GM19324 (cell line): ENCODE measurements at regions not wholly inside any gene's neighbourhood (a gene's known extent, or its start where the extent isn't known, plus 50 kb on each side); places are given as distances from the start of the nearest gene placed in this dataset.

ENCODE experiments used
- ATAC-seq: cut with Tn5 transposase; IDR thresholded peaks from one replicate; pipeline ENCODE4 v1.9.1; 2021; ENCODE audit warnings: mild to moderate bottlenecking, moderate library complexity; ENCODE audit not compliant: unreplicated experiment, low FRiP score

DNA sequence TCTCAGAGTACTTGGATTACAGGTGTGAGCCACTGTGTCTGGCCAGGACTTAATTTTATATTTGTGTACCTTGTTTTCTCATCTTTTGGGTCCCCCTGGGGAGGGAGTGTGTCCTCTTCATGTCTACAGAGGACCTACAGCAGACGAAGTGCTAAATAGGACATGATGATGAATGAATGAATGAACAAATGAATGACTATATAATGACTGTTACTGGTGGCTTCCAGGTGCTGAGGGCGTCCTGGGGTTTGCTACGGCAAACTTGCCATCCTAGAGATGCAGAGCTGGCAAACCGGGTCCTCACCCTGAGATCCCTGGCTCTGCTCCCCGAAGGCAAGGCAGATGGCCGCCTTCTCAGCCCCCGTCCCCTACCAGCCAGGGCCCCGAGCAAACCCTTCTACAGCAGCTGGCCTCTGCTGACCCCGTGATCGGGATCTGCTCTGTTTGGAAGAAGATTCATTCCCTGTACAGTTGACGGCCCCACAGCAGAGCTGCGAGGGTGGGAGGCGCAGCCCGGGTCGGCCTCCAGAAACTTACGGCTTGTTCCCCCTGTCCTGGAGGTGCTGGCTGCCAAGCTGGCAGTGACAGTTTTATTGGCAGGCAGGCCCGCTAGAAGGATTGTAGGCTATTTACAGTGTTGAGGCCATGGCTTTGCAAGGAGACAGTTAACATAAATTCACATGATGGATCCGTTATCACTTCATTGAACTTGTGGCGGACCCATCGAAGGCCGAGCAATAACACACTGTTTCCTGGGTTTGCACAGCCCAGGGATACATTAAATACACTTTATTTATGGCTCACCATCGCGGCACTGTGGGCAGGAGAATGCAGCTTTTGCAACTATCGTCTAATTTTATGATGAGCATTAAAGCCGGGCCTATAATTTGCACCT, 197.7 kb upstream of the GSE1 start:
- no peak for ATAC-seq

DNA sequence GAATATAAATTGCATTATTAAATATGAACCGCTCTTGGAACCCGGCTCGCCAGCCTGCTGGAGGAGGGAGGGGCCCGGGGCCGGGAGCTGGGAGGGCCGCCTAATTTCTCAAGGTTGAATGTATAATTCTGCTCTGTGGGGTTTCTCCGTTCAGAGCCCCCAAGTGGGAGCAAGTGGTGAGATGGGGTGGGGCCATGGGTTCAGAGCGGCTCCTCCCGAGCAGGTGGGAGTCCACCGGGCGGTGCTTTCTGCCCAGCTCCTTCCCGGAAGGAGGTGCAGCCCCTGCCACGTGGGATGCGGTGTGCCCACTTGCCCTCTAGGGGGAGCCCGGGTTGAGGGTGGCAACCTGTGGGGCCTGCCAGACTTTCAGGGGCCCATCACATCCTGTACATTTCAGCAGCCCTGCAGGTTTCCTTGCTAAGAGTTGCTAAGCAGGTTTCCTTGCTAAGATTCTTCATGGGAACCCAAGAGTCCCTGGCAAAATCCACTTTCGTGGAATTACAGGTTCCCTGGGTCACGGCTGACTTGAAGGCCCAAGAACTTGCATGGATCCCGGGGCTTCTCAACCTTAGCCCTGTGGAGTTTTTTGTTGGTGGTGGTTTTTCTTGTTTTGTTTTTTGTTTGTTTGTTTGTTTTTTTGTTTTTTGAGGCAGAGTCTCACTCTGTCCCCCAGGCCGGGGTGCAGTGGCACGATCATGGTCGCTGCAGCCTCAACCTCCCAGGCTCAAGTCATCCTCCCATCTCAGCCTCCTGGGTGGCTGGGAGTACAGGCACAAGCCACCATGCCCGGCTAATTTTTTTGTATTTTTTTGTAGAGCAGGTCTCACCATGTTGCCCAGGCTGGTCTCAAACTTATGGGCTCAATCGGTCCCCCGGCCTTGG, 196.7 kb upstream of the GSE1 start:
- ATAC-seq: no peak

DNA sequence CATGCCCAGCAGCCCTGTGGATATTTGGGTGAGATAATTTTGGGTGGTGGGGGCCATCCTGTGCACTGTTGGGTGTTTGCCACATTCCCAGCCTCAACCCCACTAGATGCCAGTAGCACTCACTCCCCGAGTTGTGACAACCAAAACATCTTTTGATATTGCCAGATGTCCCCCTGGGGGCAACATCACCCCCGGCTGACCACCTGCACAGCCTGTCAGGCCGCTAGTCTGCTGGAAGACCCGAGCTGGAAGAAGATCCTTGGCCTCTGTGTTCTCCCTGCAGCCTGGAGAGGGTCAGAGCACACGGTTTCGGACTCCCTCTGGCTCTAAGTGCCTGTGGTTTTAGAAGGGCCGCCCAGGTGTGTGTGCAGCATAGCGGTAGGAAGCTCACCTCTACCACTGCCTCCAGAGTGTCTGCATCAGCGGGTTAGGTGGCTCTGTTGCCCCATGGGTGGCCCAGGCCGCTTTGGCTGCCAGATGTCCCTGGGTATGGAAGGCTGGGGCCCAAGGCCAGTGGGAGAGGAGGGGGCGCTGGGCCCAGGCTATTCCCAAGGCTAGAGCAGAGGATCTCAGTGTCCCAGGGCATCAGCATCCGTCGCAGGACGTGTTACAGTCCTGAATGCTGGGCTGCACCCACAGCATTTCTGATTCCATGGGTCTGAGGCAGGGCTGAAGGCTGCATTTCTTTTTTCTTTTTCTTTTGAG, 195.8 kb upstream of the GSE1 start:
- ATAC-seq: no peak

DNA sequence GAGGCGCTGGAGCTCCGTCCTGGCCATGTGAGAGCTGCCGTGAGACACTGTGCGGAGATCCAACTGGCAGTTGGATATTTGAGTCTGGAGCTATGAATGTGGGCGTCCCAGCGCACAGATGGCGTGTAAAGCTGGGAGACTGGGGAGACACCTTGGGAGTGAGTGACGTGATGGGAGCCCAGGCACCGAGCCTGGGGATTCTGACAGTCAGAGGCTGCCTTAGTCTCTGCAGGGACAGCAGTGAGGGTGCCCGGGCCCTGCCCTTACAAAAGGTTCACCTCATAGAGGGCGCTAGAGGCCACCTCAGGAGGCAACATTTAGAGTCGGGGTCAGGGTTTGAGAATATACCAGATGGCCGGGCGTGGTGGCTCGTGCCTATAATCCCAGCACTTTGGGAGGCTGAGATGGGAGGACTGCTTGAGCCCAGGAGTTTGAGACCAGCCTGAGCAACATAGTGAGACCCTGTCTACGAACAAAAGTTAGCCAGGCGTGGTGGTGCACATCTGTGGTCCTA, 194.1 kb upstream of the GSE1 start:
- ATAC-seq: no peak

DNA sequence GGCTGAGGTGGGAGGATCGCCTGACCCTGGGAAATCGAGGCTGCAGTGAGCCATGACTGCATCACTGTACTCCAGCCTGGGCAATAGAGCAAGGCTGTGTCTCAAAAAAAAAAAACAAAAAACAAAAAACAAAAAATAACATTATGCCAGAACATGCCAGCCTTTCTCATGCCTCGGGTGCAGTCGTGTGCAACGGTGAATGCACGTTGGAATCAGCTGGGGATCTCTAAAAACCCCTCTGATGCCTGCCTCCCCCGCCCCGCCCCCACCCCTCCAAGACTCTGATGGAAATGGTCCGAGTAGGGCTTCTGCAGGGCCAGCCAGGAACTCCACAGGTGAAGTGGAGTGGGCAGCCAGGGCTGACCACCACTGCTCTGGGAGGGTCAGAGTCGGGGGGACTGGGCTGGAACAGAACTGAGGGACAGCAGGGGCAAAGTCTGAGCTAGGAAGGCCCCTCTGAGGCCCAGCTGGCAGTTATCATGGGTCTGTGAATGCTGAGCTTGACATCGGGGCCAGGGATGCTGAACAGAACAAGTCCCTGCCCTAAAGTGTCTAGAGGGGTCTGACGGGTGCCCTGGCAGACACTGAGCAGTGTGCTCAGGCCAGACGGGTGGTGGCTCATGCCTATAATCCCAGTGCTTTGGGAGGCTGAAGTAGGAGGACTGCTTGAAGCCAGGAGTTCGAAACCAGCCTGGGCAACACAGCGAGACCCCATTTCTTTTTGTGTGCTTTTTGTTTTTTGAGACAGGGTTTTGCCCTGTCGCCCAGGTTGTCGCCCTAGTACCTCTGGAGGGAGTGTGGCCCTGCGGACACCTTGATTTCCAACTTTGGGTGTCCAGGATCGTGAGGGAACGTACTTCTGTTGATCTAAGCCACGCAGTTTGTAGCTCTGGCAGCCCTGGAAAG, 193.4 kb upstream of the GSE1 start:
- ATAC-seq: no peak

DNA sequence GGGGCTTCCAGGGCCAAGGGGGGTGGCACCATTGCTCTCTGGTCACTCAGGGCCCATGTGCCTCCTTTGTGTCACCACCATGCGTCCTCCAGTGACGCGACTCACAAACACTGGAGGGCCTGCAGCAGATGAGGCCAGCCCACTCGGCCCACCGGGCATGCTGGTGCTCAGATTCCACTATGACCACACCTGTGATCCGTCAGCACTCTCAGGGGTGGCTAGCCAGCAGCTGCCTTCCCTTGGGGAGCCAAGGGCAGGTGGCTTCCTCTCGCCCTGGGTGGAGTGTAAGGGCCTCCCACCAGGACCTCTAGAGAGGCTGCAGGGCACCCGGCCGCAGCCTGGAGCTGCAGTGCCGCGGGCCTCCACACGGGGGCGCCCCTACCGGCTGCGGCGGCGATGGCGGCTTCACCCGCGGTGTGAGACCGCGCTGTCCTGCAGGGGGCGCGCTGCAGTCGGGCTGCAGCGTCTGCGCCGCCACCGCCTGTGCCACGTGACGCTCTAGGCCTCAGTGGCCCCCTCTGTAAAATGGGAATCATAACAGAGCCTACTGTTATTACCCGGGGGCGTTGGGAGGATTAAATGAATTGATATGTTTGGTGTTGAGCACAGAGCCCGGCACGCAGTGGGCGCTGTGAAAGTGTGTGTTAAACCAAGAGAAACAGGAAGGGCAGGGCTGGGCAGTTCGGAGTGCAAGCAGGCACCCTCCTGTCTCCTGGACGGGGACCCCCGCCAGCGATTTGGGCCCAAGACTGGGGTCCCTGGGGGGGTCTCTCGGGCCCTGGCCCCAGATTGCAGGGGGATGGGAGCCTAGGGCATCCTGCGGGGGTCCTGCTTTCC, 192.4 kb upstream of the GSE1 start:
- no peak for ATAC-seq

DNA sequence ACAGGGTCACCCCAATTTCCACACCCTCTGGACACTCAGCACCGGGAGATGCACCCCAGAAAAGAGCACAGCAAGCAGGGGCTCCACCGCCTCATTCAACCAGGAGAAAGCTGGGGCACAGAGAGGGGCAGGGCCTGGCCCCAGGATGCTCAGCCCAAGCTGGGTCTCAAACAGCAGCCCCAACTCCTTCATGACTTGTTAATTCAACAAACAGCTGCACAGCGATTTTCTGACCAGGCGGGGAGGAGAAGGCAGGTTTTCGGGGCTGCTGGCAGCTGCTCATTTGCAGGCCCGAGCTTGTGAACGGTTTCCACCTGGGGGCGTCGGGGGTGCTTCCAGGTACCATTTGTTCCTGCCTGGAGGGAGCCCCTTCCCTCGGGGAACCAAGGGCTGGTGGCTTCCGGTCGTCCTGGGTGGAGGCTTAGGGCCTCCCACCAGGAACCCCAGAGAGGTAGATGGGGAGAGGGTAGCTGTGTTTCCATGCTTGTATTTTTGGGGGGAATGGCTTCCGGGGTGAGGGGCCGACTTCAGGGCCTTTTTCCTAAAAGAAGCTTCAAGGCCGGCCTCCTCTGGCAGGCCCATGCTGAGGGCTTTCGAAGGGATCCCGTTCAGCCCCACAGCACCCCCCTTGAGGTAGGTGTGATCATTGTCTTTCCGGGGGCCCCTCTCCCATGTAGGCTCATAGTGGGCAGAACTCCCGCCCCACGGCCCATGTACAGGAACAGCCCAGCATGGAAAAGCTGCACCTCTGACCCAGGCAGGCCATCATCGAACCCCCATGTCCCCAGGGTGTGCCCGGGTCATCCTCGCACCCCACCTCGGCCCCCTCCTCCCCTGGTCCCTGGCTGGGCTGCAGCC, 191.6 kb upstream of the GSE1 start:
- no peak for ATAC-seq

DNA sequence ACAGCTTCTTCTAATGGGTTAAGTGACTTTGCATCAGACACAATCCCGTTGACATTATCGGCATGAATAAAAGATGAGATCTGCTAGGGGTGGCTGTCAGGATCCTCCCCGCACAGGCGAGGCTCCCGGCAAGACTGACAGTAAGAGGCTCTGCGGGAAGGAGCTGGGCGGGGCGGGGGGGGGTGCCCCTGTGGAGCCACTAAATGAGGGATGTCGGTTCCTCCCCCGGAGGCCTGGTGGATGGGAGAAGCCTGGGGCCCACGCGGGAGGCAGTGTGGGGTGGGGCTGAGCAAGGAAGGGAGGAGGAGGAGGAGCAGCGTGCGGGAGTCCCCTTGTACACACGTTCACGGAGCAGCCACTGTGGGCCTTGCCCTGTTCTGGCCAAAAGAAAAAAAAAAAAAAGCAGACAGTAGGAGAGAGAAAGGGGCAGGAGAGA, 190.9 kb upstream of the GSE1 start:
- no peak for ATAC-seq

DNA sequence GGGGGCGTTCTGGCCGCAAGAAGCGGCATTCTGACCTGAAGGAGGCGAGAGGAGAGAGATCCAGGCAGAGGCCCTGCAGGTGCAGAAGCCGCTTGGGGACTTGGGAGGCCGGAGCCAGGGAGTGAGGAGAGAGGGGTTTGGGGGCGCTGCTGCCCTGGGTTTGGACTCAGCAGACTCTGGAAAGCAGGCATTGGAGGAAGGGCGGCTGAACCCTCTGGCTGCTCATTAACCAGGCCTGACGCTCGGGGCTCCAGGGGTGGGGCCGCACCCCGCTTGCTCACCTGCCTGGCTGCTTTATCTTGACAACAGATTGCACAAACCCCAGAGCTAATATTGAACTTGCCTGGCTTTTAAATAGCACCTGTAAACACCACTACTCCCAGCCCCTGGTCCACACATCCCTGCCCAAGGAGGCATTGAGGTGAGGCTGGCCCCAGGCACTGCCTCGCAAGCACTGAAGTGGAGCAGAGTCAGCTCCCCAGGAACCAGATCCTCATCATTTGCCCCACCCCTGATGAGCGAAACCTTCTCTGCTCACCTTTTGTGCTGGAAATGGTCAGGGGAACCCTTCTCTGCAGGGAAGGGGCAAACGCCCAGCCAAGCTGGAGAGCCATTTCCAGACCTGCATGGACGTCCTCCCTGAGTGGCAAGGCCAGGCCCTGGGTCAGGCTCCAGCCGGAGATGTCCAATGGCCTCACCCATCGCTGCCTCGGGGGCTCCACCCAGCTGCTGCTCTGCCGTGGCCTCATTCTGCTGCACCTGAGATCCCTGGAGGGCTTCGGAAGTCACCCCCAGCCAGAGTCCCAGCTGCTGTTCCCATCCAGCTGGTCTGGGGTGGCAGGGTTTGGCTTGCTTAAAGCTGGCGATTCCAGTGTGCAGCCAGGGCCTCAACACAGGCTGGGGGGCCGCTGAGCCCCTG, 190.2 kb upstream of the GSE1 start:
- no peak for ATAC-seq

DNA sequence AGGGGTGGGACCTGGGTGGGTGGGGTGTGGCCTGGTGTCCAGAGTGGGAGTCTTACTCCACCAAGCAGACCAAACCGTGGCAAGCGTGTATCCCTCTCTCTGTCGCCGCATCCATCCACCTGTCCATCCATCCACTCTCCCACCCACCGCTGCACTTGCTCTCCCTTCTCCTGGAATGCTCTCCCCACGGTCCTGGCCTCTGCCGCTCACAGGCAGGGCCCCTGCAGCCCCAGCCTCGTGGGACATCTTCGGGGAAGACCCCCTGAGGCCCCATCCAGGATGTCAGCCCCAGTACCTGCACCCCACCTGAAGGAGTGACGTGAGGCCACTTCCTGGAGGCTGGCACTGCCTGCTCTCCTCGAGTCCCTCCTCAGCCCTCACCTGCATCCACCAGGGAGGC, 189.5 kb upstream of the GSE1 start:
- no peak for ATAC-seq

DNA sequence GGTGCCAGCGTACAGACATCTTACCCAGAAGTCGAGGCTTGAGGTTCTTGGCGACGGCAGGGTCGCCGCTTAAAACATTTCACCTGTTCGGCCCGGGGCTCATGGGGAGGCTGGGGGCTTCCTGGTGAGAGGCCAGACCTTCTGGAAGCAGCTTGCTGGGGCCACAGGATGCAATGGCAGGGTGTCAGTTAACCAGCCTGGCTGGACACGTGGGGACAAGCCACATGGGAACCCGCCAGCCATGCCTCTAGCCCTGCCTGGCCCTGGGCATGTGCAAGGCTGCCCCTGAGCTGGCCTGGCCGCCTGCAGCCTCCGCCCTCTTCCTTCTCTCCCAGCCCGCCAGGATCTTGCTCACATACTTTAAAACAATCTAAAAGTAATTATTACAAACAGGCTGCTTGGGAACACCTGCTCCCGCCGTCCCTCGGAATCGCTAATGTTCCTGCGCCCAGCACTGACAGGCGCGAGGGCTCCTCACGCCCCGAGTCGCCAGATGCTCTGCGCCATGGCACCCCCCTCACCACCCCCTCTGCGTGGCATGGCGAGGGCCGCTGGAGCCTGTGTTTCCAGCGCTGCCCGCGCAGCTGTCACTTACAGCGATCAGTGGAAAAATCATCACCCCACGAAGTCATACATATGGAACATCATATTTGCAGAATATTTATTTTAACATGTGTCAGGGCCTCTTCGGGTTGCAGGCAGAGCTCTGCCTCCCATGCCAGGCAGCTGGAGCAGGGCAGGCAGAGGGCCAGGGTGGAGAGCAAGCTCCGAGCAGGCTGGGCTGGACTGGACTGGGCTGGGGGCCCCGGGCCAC, 188.7 kb upstream of the GSE1 start:
- ATAC-seq: no peak

DNA sequence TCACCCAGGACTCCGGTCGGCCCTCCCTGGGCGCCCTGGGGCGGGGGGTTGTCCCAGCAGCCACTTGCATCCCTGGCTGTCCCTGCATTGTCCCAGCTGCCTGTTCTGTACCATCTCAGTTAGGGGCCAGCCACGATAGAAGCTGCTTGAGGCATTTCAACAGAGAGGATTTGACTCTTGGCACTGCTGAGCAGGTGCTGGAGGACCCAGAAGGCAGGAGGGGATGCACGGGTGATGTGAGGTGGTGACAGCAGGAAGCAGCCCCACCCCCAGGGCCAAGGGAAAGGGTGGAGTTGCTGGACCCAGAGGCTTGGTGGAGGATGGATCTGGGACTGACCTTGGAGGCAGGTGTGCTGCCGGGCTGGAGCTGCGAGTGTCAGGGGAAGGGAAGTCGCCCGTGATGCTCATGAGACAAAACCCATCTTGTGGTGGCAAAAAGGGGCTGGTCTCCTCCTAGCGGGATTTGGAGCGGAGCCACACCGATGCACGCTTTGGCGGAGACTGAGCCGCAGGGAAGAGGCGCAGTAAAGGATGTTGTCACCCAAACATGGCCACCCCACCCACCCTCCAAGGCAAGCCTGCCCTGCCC, 188.0 kb upstream of the GSE1 start:
- ATAC-seq: no peak

DNA sequence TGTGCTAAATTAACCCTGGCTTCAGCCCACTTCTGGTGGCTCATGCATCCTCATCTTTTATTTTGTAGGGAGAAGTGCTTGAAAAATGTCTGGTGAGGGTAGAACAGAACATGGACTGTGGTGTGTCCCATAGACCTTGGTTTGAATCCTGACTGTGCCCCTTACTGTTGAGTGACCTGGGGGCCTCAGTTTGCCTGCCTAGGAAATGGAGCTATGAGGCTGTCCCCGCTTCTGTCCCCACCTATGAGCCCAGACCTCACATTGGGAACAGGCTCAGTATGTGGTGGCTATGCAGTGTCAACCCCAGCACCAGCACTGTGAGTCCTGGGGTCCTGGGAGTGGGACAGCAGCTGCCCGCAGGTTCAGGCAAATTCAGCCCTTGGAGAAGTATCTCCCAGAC, 186.3 kb upstream of the GSE1 start:
- ATAC-seq: no peak

DNA sequence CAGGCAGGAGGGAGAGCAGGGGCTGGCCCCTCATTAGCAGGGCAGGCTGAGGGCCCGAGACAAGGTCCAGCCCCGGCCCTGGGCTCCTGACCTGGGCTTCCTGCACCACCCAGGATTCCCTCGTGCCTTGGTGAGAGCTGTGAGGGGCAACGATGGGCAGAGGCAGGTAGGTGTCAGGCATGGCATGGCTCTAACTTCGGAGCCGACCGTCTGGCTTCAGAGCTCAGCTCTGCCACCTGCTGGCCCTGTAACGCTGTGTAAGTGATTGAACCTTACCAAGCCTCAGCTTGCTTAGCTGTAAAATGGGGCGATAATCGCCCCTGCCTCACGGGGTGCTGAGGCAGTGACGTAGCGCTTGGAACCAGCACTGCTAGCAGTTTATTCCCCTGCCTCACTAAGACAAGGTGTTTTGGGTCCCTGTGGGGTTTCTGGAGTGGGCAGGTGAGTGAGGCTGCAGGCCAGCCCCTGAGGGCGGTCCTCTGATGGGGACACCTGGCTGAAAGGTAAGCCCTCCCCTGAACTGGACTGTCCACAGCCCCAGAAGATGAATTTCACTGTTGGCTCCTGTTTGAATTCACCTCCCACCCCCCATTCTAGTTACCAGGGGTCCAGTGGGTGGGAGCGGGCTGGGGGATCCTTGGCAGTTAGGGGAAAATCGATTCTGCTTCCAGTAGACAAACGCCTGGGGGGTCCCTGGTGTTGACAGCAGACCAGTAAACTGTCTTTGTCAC, 184.8 kb upstream of the GSE1 start:
- no peak for ATAC-seq
